ENCODE measurements at regions not wholly inside any gene's neighbourhood (a gene's known extent, or its start where the extent isn't known, plus 50 kb on each side); places are given as distances from the start of the nearest gene placed in this dataset.

- TF ChIP-seq, protein P1, sequence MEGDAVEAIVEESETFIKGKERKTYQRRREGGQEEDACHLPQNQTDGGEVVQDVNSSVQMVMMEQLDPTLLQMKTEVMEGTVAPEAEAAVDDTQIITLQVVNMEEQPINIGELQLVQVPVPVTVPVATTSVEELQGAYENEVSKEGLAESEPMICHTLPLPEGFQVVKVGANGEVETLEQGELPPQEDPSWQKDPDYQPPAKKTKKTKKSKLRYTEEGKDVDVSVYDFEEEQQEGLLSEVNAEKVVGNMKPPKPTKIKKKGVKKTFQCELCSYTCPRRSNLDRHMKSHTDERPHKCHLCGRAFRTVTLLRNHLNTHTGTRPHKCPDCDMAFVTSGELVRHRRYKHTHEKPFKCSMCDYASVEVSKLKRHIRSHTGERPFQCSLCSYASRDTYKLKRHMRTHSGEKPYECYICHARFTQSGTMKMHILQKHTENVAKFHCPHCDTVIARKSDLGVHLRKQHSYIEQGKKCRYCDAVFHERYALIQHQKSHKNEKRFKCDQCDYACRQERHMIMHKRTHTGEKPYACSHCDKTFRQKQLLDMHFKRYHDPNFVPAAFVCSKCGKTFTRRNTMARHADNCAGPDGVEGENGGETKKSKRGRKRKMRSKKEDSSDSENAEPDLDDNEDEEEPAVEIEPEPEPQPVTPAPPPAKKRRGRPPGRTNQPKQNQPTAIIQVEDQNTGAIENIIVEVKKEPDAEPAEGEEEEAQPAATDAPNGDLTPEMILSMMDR (optimal IDR thresholded peaks at IDR 0.05 in 1 of 3, IDR thresholded peaks at IDR 0.05 in 1 of 3, conservative IDR thresholded peaks at IDR 0.05 in 1 of 3; ENCODE audit: extremely low read depth in 1 of 3, insufficient read depth in 2 of 3, low read length in 3 of 3), result no peak
- no peak for TF ChIP-seq EZH2 (IDR thresholded peaks at IDR 0.05; ENCODE audit: low read length)
Observed at GRCh38 chr3:102733791-102734563, 299.2 kb downstream of the ZPLD1 start.
